Endodermal cell (in vitro differentiated cells): ENCODE measurements at regions not wholly inside any gene's neighbourhood (a gene's known extent, or its start where the extent isn't known, plus 50 kb on each side); places are given as distances from the start of the nearest gene placed in this dataset.
"Not testable (repeated sequence)": the region's sequence is repeated elsewhere in the genome, so short reads cannot be mapped to it uniquely, and the experiment has no call there.

ENCODE experiments used
- DNase-seq: peaks from one replicate; pipeline ENCODE4 v3.0.0-alpha.2; 2017
- H3K27ac ChIP-seq: 2 replicates; pipeline ENCODE4 v1.5.1; 2013; ENCODE audit warnings: mild to moderate bottlenecking, low read depth, low read length, moderate library complexity
- H3K27me3 ChIP-seq: 2 replicates; pipeline ENCODE4 v1.6.1; 2013; ENCODE audit warnings: mild to moderate bottlenecking, low read length, moderate library complexity; ENCODE audit not compliant: insufficient read depth, control insufficient read depth, poor library complexity, severe bottlenecking
- H3K36me3 ChIP-seq: 2 replicates; pipeline ENCODE4 v1.7.0; 2013; ENCODE audit warnings: mild to moderate bottlenecking, low read length, moderate library complexity; ENCODE audit not compliant: control insufficient read depth, insufficient read depth
- H3K4me1 ChIP-seq: one replicate; pipeline ENCODE4 v1.7.0; 2013; ENCODE audit warnings: low read length; ENCODE audit not compliant: control insufficient read depth, insufficient read depth
- H3K4me3 ChIP-seq: 2 replicates; pipeline ENCODE4 v1.5.1; 2013; ENCODE audit warnings: mild to moderate bottlenecking, low read length, moderate library complexity
- H3K9ac ChIP-seq: 2 replicates; pipeline ENCODE4 v1.6.1; 2013; ENCODE audit warnings: mild to moderate bottlenecking, low read length, moderate library complexity; ENCODE audit not compliant: poor library complexity, severe bottlenecking; ENCODE audit errors: extremely low read depth
- H3K9me3 ChIP-seq: 2 replicates; pipeline ENCODE4 v1.6.1; 2013; ENCODE audit warnings: mild to moderate bottlenecking, low read length, moderate library complexity; ENCODE audit not compliant: control insufficient read depth
- H3K27ac Mint-ChIP-seq: 2 replicates; pipeline ENCODE4 v1.8.0; 2020; ENCODE audit warnings: mixed read lengths
- H3K27me3 Mint-ChIP-seq: 2 replicates; pipeline ENCODE4 v1.8.0; 2021; ENCODE audit warnings: mild to moderate bottlenecking, mixed read lengths; ENCODE audit not compliant: insufficient read depth
- H3K36me3 Mint-ChIP-seq: 2 replicates; pipeline ENCODE4 v1.8.0; 2020; ENCODE audit warnings: low read depth, mixed read lengths
- H3K4me1 Mint-ChIP-seq: 2 replicates; pipeline ENCODE4 v1.8.0; 2020; ENCODE audit warnings: mixed read lengths
- H3K4me3 Mint-ChIP-seq: 2 replicates; pipeline ENCODE4 v1.8.0; 2020; ENCODE audit warnings: mild to moderate bottlenecking, moderate library complexity, mixed read lengths
- H3K9me3 Mint-ChIP-seq: 2 replicates; pipeline ENCODE4 v1.8.0; 2020; ENCODE audit warnings: mild to moderate bottlenecking, mixed read lengths
- CTCF ChIP-seq: fragments of 200-600 bp; sonication (generic); conservative IDR thresholded peaks from 2 replicates; pipeline ENCODE4 v1.5.0; 2021; ENCODE audit warnings: antibody characterized with exemption, mild to moderate bottlenecking
- WGBS, 2 experiments: methylation state at CpG; one replicate each; pipeline versions ENCODE4 v1.1.5 to v1.1.7; 2013; ENCODE audit warnings: missing lambda C conversion rate in 2 of 2, mixed read lengths in 1 of 2; ENCODE audit not compliant: insufficient coverage in 1 of 2, insufficient read length in 1 of 2; 5-methylcytosine and 5-hydroxymethylcytosine counted together

GRCh38 chr3:25849641-25850385 lies 59.9 kb downstream of the OXSM start:
- Mint-ChIP-seq H3K36me3 (peaks cover 2% of the 10 kb centered on the region), H3K9me3 (peaks cover 12% of the 10 kb centered on the region), H3K27me3 (no peaks in the 10 kb centered on the region), H3K27ac (peak overlapping the region; percentile 48), H3K4me3 (no peak overlapping the region), H3K4me1 (peaks cover 12% of the 10 kb centered on the region)
- 78 to 96% methylated on average over 4 to 7 of the region's 7 CpGs for WGBS, 2 experiments
- no peak overlapping the region for H3K4me3 ChIP-seq
- peaks cover under 1% of the 10 kb centered on the region for H3K4me1 ChIP-seq
- no peak for DNase-seq
- no peak for TF ChIP-seq CTCF
- H3K36me3 ChIP-seq, result no peaks in the 10 kb centered on the region
- no peaks in the 10 kb centered on the region for H3K27me3 ChIP-seq
- no peak overlapping the region for H3K9ac ChIP-seq
- no peak overlapping the region for H3K27ac ChIP-seq
- no peaks in the 10 kb centered on the region for H3K9me3 ChIP-seq

GRCh38 chr3:25851693-25852259 lies 61.9 kb downstream of the OXSM start:
- peaks cover 21% of the 10 kb centered on the region for H3K4me1 Mint-ChIP-seq
- H3K4me3 Mint-ChIP-seq, H3K27me3 ChIP-seq, H3K4me1 ChIP-seq, H3K27ac ChIP-seq, H3K9me3 ChIP-seq, H3K9ac ChIP-seq, DNase-seq, H3K4me3 ChIP-seq, H3K36me3 Mint-ChIP-seq, H3K27ac Mint-ChIP-seq, H3K36me3 ChIP-seq, H3K27me3 Mint-ChIP-seq: not testable (repeated sequence)
- WGBS, 2 experiments, result 97 to 100% methylated on average over 2 to 21 of the region's 21 CpGs
- H3K9me3 Mint-ChIP-seq, result peaks cover 12% of the 10 kb centered on the region

GRCh38 chr3:25854214-25854613 lies 64.3 kb downstream of the OXSM start:
- Mint-ChIP-seq H3K9me3 (peaks cover 12% of the 10 kb centered on the region), H3K4me1 (peaks cover 21% of the 10 kb centered on the region), H3K4me3 (no peak overlapping the region), H3K36me3 (peaks cover 2% of the 10 kb centered on the region), H3K27me3 (no peaks in the 10 kb centered on the region), H3K27ac (no peak overlapping the region)
- H3K9me3 ChIP-seq, result no peaks in the 10 kb centered on the region
- DNase-seq, result no peak
- peaks cover 4% of the 10 kb centered on the region for H3K4me1 ChIP-seq
- H3K27ac ChIP-seq, result no peak overlapping the region
- WGBS, 2 experiments, result 89 to 91% methylated on average over 1 of the region's 1 CpG
- H3K9ac ChIP-seq, result no peak overlapping the region
- TF ChIP-seq CTCF, result no peak
- H3K27me3 ChIP-seq, result no peaks in the 10 kb centered on the region
- H3K4me3 ChIP-seq, result peak overlapping the region; percentile 0
- no peaks in the 10 kb centered on the region for H3K36me3 ChIP-seq
